ENCODE measurements at regions not wholly inside any gene's neighbourhood (a gene's known extent, or its start where the extent isn't known, plus 50 kb on each side); places are given as distances from the start of the nearest gene placed in this dataset.
A peak's percentile ranks its signal among the peaks of the same experiment; 100 is the strongest.

GRCh38 chr19:30228113-30228834 lies 143.9 kb upstream of the ZNF536 start:
- H3K27ac ChIP-seq, result peak overlapping the region in 3 of 5 donors; percentile 57 to 86 (median 62)
- DNase-seq, result peak; percentile 40 to 66 (median 51)
- intact Hi-C loops (cut with DNase I), result loop anchor here in 1 of 2 donors (10.0 kb wide), 1 partner anchor 177 kb away; no protein-coding TSS in a partner anchor

GRCh38 chr19:30228835-30229524 lies 143.2 kb upstream of the ZNF536 start:
- Histone ChIP-seq H3K9me3 (replicated peaks in 1 of 3) (no peaks in the 10 kb centered on the region), H3K27ac (peak overlapping the region in 2 of 5 donors; percentile 57 to 86), H3K4me1 (replicated peaks in 1 of 2) (peaks cover 14 to 24% of the 10 kb centered on the region in 2 donors), H3K36me3 (replicated peaks in 1 of 2) (no peaks in the 10 kb centered on the region), H3K4me3 (peak overlapping the region in 2 of 4 donors; percentile 35 to 77), H3K27me3 (no peaks in the 10 kb centered on the region)
- intact Hi-C loops (cut with DNase I), result loop anchor here in 1 of 2 donors (10.0 kb wide), 1 partner anchor 176 kb away; no protein-coding TSS in a partner anchor
- WGBS, 4 donors, result 5 to 13% (median 6%) methylated on average over 17 to 35 of the region's 35 CpGs
- TF ChIP-seq CTCF (IDR thresholded peaks at IDR 0.05) (peak in 1 of 6 experiments; percentile 1), POLR2A (IDR thresholded peaks at IDR 0.05) (no peak)
- DNase-seq, result peak in 2 of 7 donors; percentile 25 to 27

More at GRCh38 chr19:30228113-30228834, 143.9 kb upstream of the ZNF536 start:
- TF ChIP-seq CTCF (IDR thresholded peaks at IDR 0.05) (no peak), POLR2A (IDR thresholded peaks at IDR 0.05) (no peak)
- peak overlapping the region in 3 of 4 donors; percentile 22 to 77 (median 35) for H3K4me3 ChIP-seq
- H3K36me3 ChIP-seq (replicated peaks in 1 of 2), result no peaks in the 10 kb centered on the region
- WGBS, 4 donors, result 0 to 3% (median 0%) methylated on average over 37 to 62 of the region's 62 CpGs
- H3K9me3 ChIP-seq (replicated peaks in 1 of 3), result no peaks in the 10 kb centered on the region
- H3K4me1 ChIP-seq (replicated peaks in 1 of 2), result peaks cover 14 to 24% of the 10 kb centered on the region in 2 donors
- H3K27me3 ChIP-seq, result no peaks in the 10 kb centered on the region

- no peaks in the 10 kb centered on the region for H3K36me3 ChIP-seq (replicated peaks in 1 of 2)
- H3K27me3 ChIP-seq, result no peaks in the 10 kb centered on the region
- peaks cover 14 to 20% of the 10 kb centered on the region in 2 donors for H3K4me1 ChIP-seq (replicated peaks in 1 of 2)
- no peak overlapping the region for H3K4me3 ChIP-seq
- peak overlapping the region in 1 of 5 donors; percentile 57 for H3K27ac ChIP-seq
- peak in 2 of 7 donors; percentile 21 to 24 for DNase-seq
- TF ChIP-seq CTCF (IDR thresholded peaks at IDR 0.05), result no peak
- TF ChIP-seq POLR2A (IDR thresholded peaks at IDR 0.05), result no peak
- H3K9me3 ChIP-seq (replicated peaks in 1 of 3), result no peaks in the 10 kb centered on the region
- 43 to 72% (median 58%) methylated on average over 9 to 14 of the region's 14 CpGs for WGBS, 4 donors
- intact Hi-C loops (cut with DNase I), result loop anchor here in 1 of 2 donors (10.0 kb wide), 1 partner anchor 175 kb away; no protein-coding TSS in a partner anchor
Measured at GRCh38 chr19:30229525-30230174, 142.5 kb upstream of the ZNF536 start.
